AG04450 (cell line): ENCODE measurements at regions not wholly inside any gene's neighbourhood (a gene's known extent, or its start where the extent isn't known, plus 50 kb on each side); places are given as distances from the start of the nearest gene placed in this dataset.

ENCODE experiments used
- CTCF ChIA-PET: fragments of 300-600, 350-600 bp; formaldehyde crosslinking; extraction: SDS; loops from one replicate; lab custom pipeline; 2022; ENCODE audit warnings: antibody characterized with exemption, inconsistent platforms; lab: Charles Lee
- POLR2A ChIA-PET: fragments of 350-600 bp; formaldehyde crosslinking; extraction: SDS; loops from one replicate; lab custom pipeline; 2021; ENCODE audit warnings: antibody characterized with exemption, inconsistent platforms; lab: Yijun Ruan, JAX
- DNase-seq: peaks from one replicate; pipeline ENCODE4 v3.0.0-alpha.2; 2011; ENCODE audit warnings: low read depth, low spot score
- H3K27ac ChIP-seq: one replicate; pipeline ENCODE4 v1.5.1; 2012; ENCODE audit warnings: low read depth, low read length, control low read depth
- H3K27me3 ChIP-seq: one replicate; pipeline ENCODE4 v1.6.0; 2012; ENCODE audit warnings: low read length; ENCODE audit not compliant: control insufficient read depth, insufficient read depth
- H3K4me3 ChIP-seq: 2 replicates; pipeline ENCODE4 v1.5.1; 2011; ENCODE audit warnings: mild to moderate bottlenecking, low read depth, low read length, control low read depth
- H3K9me3 ChIP-seq: 2 replicates; pipeline ENCODE4 v1.5.1; 2012; ENCODE audit warnings: low read length; ENCODE audit not compliant: control insufficient read depth, insufficient read depth
- CTCF ChIP-seq: IDR thresholded peaks from 2 replicates; pipeline ENCODE4 v1.5.1; 2011; ENCODE audit warnings: low read depth, low read length, control low read depth, inconsistent platforms

GRCh38 chr12:82554529-82554928, 132.2 kb upstream of the TMTC2 start:
- H3K27ac ChIP-seq: no peak overlapping the region
- POLR2A ChIA-PET: no interaction called here
- no peak for DNase-seq
- peaks cover 10% of the 10 kb centered on the region for H3K9me3 ChIP-seq
- CTCF ChIA-PET: no interaction called here
- H3K27me3 ChIP-seq: no peaks in the 10 kb centered on the region
- no peak for TF ChIP-seq CTCF
- H3K4me3 ChIP-seq: no peak overlapping the region

GRCh38 chr12:82555699-82556098, 131.0 kb upstream of the TMTC2 start:
- no peak for TF ChIP-seq CTCF
- H3K4me3 ChIP-seq: no peak overlapping the region
- ChIA-PET CTCF (no interaction called here), POLR2A (no interaction called here)
- peaks cover 10% of the 10 kb centered on the region for H3K9me3 ChIP-seq
- no peak overlapping the region for H3K27ac ChIP-seq
- H3K27me3 ChIP-seq: no peaks in the 10 kb centered on the region
- DNase-seq: no peak

- POLR2A ChIA-PET: no interaction called here
- no peaks in the 10 kb centered on the region for H3K9me3 ChIP-seq
- H3K27me3 ChIP-seq: no peaks in the 10 kb centered on the region
- H3K4me3 ChIP-seq: no peak overlapping the region
- H3K27ac ChIP-seq: no peak overlapping the region
- TF ChIP-seq CTCF: no peak
- DNase-seq: no peak
- CTCF ChIA-PET: no interaction called here
Observed at GRCh38 chr12:82565966-82566365, 120.7 kb upstream of the TMTC2 start.

GRCh38 chr12:82567688-82568087, 119.0 kb upstream of the TMTC2 start:
- H3K27ac ChIP-seq: no peak overlapping the region
- no peaks in the 10 kb centered on the region for H3K9me3 ChIP-seq
- no peak overlapping the region for H3K4me3 ChIP-seq
- no peak for DNase-seq
- TF ChIP-seq CTCF: no peak
- ChIA-PET CTCF (no interaction called here), POLR2A (no interaction called here)
- H3K27me3 ChIP-seq: no peaks in the 10 kb centered on the region

- DNase-seq: no peak
- CTCF ChIA-PET: no interaction called here
- H3K27ac ChIP-seq: no peak overlapping the region
- POLR2A ChIA-PET: no interaction called here
- TF ChIP-seq CTCF: no peak
- no peak overlapping the region for H3K4me3 ChIP-seq
- H3K9me3 ChIP-seq: no peaks in the 10 kb centered on the region
- H3K27me3 ChIP-seq: no peaks in the 10 kb centered on the region
Observed at GRCh38 chr12:82574191-82574590, 112.5 kb upstream of the TMTC2 start.
